ENCODE measurements at regions not wholly inside any gene's neighbourhood (a gene's known extent, or its start where the extent isn't known, plus 50 kb on each side); places are given as distances from the start of the nearest gene placed in this dataset.

- no peak for FAIRE-seq
- no peak overlapping the region for H3K4me3 ChIP-seq
- no peaks in the 10 kb centered on the region; a peak in 3 of 5 replicates for H3K27me3 ChIP-seq (ENCODE audit: control insufficient read depth in 2 of 2, insufficient read depth in 2 of 2, low read length in 2 of 2)
- no peak overlapping the region for H2AFZ ChIP-seq (ENCODE audit: low read depth, low read length)
- no peak overlapping the region for H3K9ac ChIP-seq (ENCODE audit: insufficient read depth in 1 of 2, low read depth in 2 of 2, low read length in 2 of 2)
- H3K27ac ChIP-seq (ENCODE audit: extremely low read depth, low read depth, low read length) = no peak overlapping the region
- H3K36me3 ChIP-seq (ENCODE audit: control insufficient read depth, insufficient read depth, low read length) = no peaks in the 10 kb centered on the region
- H3K9me1 ChIP-seq (ENCODE audit: control insufficient read depth, insufficient read depth, low read length) = no peaks in the 10 kb centered on the region
- in situ Hi-C loops (cut with MboI) (no loop called here), intact Hi-C loops (cut with micrococcal nuclease) (no loop called here)
- no peak for ATAC-seq
- BruUV-seq (replicated peaks) = no TSS peak
- DNase-seq (ENCODE audit: extremely low read depth in 1 of 4, low spot score in 3 of 4) = no peak
- no peaks in the 10 kb centered on the region for H3K79me2 ChIP-seq (ENCODE audit: control insufficient read depth, insufficient read depth, low read length)
- ChIA-PET CTCF (ENCODE audit: low intra/inter-chr PET ratio) (no interaction called here), POLR2A (no interaction called here)
- no peak overlapping the region for H3K4me2 ChIP-seq (ENCODE audit: insufficient read depth, low read length)
- 0% methylated on average over 3 of the region's 3 CpGs for WGBS (ENCODE audit: insufficient coverage, low coverage, missing lambda C conversion rate)
- H3K4me1 ChIP-seq (replicated peaks in 1 of 2; ENCODE audit: control insufficient read depth in 2 of 2, insufficient read depth in 2 of 2, low read length in 2 of 2) = no peaks in the 10 kb centered on the region
- no peaks in the 10 kb centered on the region for H3K9me3 ChIP-seq (replicated peaks; ENCODE audit: control insufficient read depth, insufficient read depth, low read depth, low read length)
- H4K20me1 ChIP-seq (replicated peaks; ENCODE audit: control insufficient read depth, insufficient read depth, low read length) = no peaks in the 10 kb centered on the region
- TF ChIP-seq NR2F6 (CRISPR knock-in tag; IDR thresholded peaks at IDR 0.05) (no peak), PREB (CRISPR knock-in tag; IDR thresholded peaks at IDR 0.05) (no peak), POLR2H (tag; IDR thresholded peaks at IDR 0.05; ENCODE audit: low read depth) (no peak), ZFX (CRISPR knock-in tag; IDR thresholded peaks at IDR 0.05) (no peak), PHF20 (IDR thresholded peaks at IDR 0.05; ENCODE audit: partially characterized antibody) (no peak), CLOCK (CRISPR knock-in tag; IDR thresholded peaks at IDR 0.05; ENCODE audit: borderline replicate concordance) (no peak), TGIF2 (CRISPR knock-in tag; IDR thresholded peaks at IDR 0.05) (no peak), ZNF76 (CRISPR knock-in tag; IDR thresholded peaks at IDR 0.05; ENCODE audit: borderline replicate concordance) (no peak), BRCA1 (IDR thresholded peaks at IDR 0.05) (no peak), BRCA1 (CRISPR knock-in tag; IDR thresholded peaks at IDR 0.05) (no peak), KLF6 (CRISPR knock-in tag; IDR thresholded peaks at IDR 0.05; ENCODE audit: borderline replicate concordance) (no peak), POLR2B (IDR thresholded peaks at IDR 0.05; ENCODE audit: low read depth, partially characterized antibody) (no peak), ASH1L (IDR thresholded peaks at IDR 0.05; ENCODE audit: borderline replicate concordance, low read depth, partially characterized antibody) (no peak), GTF3C2 (IDR thresholded peaks at IDR 0.05; ENCODE audit: borderline replicate concordance, extremely low read depth, insufficient read length) (no peak), ZNF140 (CRISPR knock-in tag; IDR thresholded peaks at IDR 0.05) (no peak), ZNF277 (CRISPR knock-in tag; IDR thresholded peaks at IDR 0.05; ENCODE audit: borderline replicate concordance) (no peak), ZNF133 (CRISPR knock-in tag; IDR thresholded peaks at IDR 0.05) (no peak)
Observed at GRCh38 chr5:155069961-155070360, 56.4 kb downstream of the KIF4B start.
